Prostate gland (tissue), 2 donors: ENCODE measurements at regions not wholly inside any gene's neighbourhood (a gene's known extent, or its start where the extent isn't known, plus 50 kb on each side); places are given as distances from the start of the nearest gene placed in this dataset.

ENCODE experiments used
- DNase-seq: peaks from one replicate; pipeline ENCODE4 v3.0.0-alpha.2; 2019; ENCODE audit warnings: low spot score
- H3K27ac ChIP-seq, 2 donors: fragments of 200-600 bp; sonication (generic); 2 replicates each; pipeline ENCODE4 v1.5.1; 2017 to 2019
- H3K27me3 ChIP-seq: fragments of 200-600 bp; sonication (generic); replicated peaks from 2 replicates; pipeline ENCODE4 v1.5.1; 2019; ENCODE audit not compliant: insufficient read depth
- H3K36me3 ChIP-seq, 2 donors: fragments of 200-600 bp; sonication (generic); 1 replicate in 1 of 2; 2 replicates in 1 of 2; pipeline versions ENCODE4 v1.5.1 to v1.8.1; 2017 to 2019
- H3K4me1 ChIP-seq: fragments of 200-600 bp; sonication (generic); replicated peaks from 2 replicates; pipeline ENCODE4 v1.5.1; 2019
- H3K4me3 ChIP-seq, 2 donors: fragments of 200-600 bp; sonication (generic); 2 replicates each; pipeline ENCODE4 v1.5.1; 2017 to 2019
- H3K9me3 ChIP-seq: fragments of 200-600 bp; sonication (generic); 2 replicates; pipeline ENCODE4 v1.5.1; 2017
- CTCF ChIP-seq, 4 experiments: fragments of 200-600 bp in 2 of 4; fragments of 450-650 bp in 2 of 4; sonication (generic) in 2 of 4; IDR thresholded peaks; 1 replicate in 3 of 4; 2 replicates in 1 of 4; pipeline ENCODE4 v1.5.1; 2016 to 2019; ENCODE audit warnings: antibody characterized with exemption in 4 of 4, mild to moderate bottlenecking in 2 of 4, moderate library complexity in 2 of 4
- POLR2A ChIP-seq: fragments of 450-650 bp; IDR thresholded peaks from one replicate; pipeline ENCODE4 v1.6.1; 2016; ENCODE audit warnings: antibody characterized with exemption, mild to moderate bottlenecking
- POLR2AphosphoS5 ChIP-seq: sonication (generic); formaldehyde crosslinking; IDR thresholded peaks from one replicate; pipeline ENCODE4 v1.6.1; 2017; ENCODE audit warnings: antibody characterized with exemption
- WGBS: methylation state at CpG from one replicate; pipeline ENCODE4 v1.1.5; 2018; 5-methylcytosine and 5-hydroxymethylcytosine counted together
- intact Hi-C: fragments of 100-400 bp; cut with DNase I; formaldehyde crosslinking; loops from one replicate; pipeline ENCODE4 v1.14.2; 2022

- no peaks in the 10 kb centered on the region for H3K36me3 ChIP-seq
- 78% methylated on average over 9 of the region's 9 CpGs for WGBS
- no peaks in the 10 kb centered on the region for H3K27me3 ChIP-seq
- no peaks in the 10 kb centered on the region for H3K4me1 ChIP-seq
- no peaks in the 10 kb centered on the region for H3K9me3 ChIP-seq
- intact Hi-C loops = no loop called here
- no peak for DNase-seq
- H3K27ac ChIP-seq = no peak overlapping the region
- no peak overlapping the region for H3K4me3 ChIP-seq
- TF ChIP-seq POLR2AphosphoS5 (no peak), CTCF (IDR thresholded peaks at IDR 0.05) (no peak), POLR2A (no peak)
These were observed 199.7 kb downstream of the SPTSSA start for GRCh38 chr14:34262127-34262910.

DNA sequence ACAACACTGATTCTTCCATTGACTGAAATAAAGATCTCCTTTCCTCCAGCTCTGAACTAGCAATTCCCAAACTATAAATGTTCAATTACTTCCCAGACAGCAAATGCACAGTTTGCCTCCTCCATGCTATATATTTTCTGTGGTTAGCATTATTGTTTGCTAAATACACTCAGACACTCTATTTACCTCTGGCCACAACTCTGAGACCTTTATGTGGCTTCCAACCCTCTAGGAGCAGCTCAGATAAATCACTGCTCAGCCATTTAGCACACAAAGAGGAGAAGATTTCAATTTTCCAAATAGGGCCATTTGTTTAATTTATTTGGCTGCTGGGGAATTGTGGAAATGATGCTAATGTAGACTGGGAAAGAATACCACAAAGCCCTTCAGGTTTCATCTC is 202.0 kb downstream of the SPTSSA start:
- H3K9me3 ChIP-seq = no peaks in the 10 kb centered on the region
- no peaks in the 10 kb centered on the region for H3K4me1 ChIP-seq
- TF ChIP-seq POLR2A = no peak
- no peak overlapping the region for H3K4me3 ChIP-seq
- DNase-seq = no peak
- H3K36me3 ChIP-seq = no peaks in the 10 kb centered on the region
- H3K27me3 ChIP-seq = no peaks in the 10 kb centered on the region
- H3K27ac ChIP-seq = no peak overlapping the region
- intact Hi-C loops = no loop called here

GRCh38 chr14:34258318-34258717 is 203.7 kb downstream of the SPTSSA start:
- WGBS = 16% methylated on average over 1 of the region's 1 CpG
- no peak overlapping the region for H3K4me3 ChIP-seq
- no peaks in the 10 kb centered on the region for H3K36me3 ChIP-seq
- DNase-seq = no peak
- TF ChIP-seq POLR2A (no peak), POLR2AphosphoS5 (no peak), CTCF (IDR thresholded peaks at IDR 0.05) (no peak)
- no peaks in the 10 kb centered on the region for H3K4me1 ChIP-seq
- no peak overlapping the region for H3K27ac ChIP-seq
- no peaks in the 10 kb centered on the region for H3K27me3 ChIP-seq
- no peaks in the 10 kb centered on the region for H3K9me3 ChIP-seq
- intact Hi-C loops = no loop called here

DNA sequence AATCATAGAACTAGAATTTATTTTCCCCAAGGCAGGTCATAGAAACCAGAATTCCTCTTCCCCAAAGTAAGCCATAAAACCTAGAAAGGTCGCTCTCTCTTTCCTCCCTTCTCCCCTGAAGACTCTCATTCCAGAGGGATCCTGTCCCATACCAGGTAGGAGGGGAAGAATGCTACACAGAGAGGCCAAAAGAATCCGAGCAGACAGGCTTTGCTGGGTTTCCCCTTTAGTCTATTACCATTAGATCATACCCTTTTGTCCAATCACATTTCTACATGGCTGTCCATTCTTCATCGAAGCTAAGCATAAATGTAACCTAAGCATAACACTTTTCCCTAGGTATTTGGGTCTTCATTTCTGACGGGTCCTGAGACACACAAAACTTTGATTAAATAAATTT is 204.5 kb downstream of the SPTSSA start:
- no peaks in the 10 kb centered on the region for H3K27me3 ChIP-seq
- intact Hi-C loops = no loop called here
- no peak for TF ChIP-seq CTCF (IDR thresholded peaks at IDR 0.05)
- TF ChIP-seq POLR2AphosphoS5 = no peak
- TF ChIP-seq POLR2A = no peak
- H3K36me3 ChIP-seq = no peaks in the 10 kb centered on the region
- 57% methylated on average over 4 of the region's 4 CpGs for WGBS
- H3K9me3 ChIP-seq = no peaks in the 10 kb centered on the region
- no peak overlapping the region for H3K27ac ChIP-seq
- H3K4me3 ChIP-seq = no peak overlapping the region
- no peaks in the 10 kb centered on the region for H3K4me1 ChIP-seq
- DNase-seq = no peak

- H3K27me3 ChIP-seq = no peaks in the 10 kb centered on the region
- no peaks in the 10 kb centered on the region for H3K36me3 ChIP-seq
- no peak overlapping the region for H3K4me3 ChIP-seq
- no peak for TF ChIP-seq POLR2A
- TF ChIP-seq POLR2AphosphoS5 = no peak
- no peak for TF ChIP-seq CTCF (IDR thresholded peaks at IDR 0.05)
- no peaks in the 10 kb centered on the region for H3K9me3 ChIP-seq
- H3K4me1 ChIP-seq = no peaks in the 10 kb centered on the region
- 88% methylated on average over 1 of the region's 1 CpG for WGBS
- DNase-seq = no peak
- no peak overlapping the region for H3K27ac ChIP-seq
- intact Hi-C loops = no loop called here
These were observed 205.8 kb downstream of the SPTSSA start for GRCh38 chr14:34256223-34256622.
